ENCODE measurements at regions not wholly inside any gene's neighbourhood (a gene's known extent, or its start where the extent isn't known, plus 50 kb on each side); places are given as distances from the start of the nearest gene placed in this dataset.
"Not testable (repeated sequence)": the region's sequence is repeated elsewhere in the genome, so short reads cannot be mapped to it uniquely, and the experiment has no call there.

GRCh38 chr14:106083082-106083481 is 556.7 kb downstream of the TMEM121 start:
- DNase-seq, result no peak
- TF ChIP-seq CTCF (IDR thresholded peaks at IDR 0.05), result no peak
- H3K4me1 Mint-ChIP-seq, result peaks cover 2% of the 10 kb centered on the region
- ChIA-PET POLR2A (no interaction called here), CTCF (no interaction called here)
- H3K9me3 Mint-ChIP-seq, result no peaks in the 10 kb centered on the region
- H3K27me3 Mint-ChIP-seq, result no peaks in the 10 kb centered on the region
- H3K4me3 Mint-ChIP-seq, result no peak overlapping the region
- no peak overlapping the region for H3K27ac Mint-ChIP-seq
- intact Hi-C loops (cut with micrococcal nuclease), result no loop called here
- no peaks in the 10 kb centered on the region for H3K36me3 Mint-ChIP-seq (ENCODE audit: low read depth)
- ATAC-seq (ENCODE audit: low read depth), result no peak

DNA sequence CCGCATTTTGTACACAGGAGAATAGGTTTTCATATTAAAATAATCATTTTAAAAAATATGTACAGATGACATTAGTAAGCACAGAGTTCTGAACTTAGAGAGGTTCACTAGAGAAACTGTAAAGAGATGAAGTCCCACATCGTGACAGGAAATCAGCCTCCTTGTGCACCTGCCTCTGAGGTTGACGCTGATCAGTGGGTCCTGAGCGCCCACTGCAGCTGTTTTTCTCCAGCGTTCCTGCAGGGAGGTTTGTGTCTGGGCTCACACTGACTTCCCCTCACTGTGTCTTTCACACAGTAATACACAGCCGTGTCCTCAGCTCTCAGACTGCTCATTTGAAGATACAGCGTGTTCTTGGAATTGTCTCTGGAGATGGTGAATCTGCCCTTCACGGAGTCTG is 561.5 kb downstream of the TMEM121 start:
- H3K9me3 Mint-ChIP-seq, result no peaks in the 10 kb centered on the region
- no peak for TF ChIP-seq CTCF (IDR thresholded peaks at IDR 0.05)
- no peak overlapping the region for H3K27ac Mint-ChIP-seq
- ChIA-PET CTCF (no interaction called here), POLR2A (no interaction called here)
- peaks cover 2% of the 10 kb centered on the region for H3K4me1 Mint-ChIP-seq
- no peaks in the 10 kb centered on the region for H3K36me3 Mint-ChIP-seq (ENCODE audit: low read depth)
- no peak for ATAC-seq (ENCODE audit: low read depth)
- DNase-seq, result no peak
- intact Hi-C loops (cut with micrococcal nuclease), result no loop called here
- H3K27me3 Mint-ChIP-seq, result no peaks in the 10 kb centered on the region
- H3K4me3 Mint-ChIP-seq, result no peak overlapping the region

DNA sequence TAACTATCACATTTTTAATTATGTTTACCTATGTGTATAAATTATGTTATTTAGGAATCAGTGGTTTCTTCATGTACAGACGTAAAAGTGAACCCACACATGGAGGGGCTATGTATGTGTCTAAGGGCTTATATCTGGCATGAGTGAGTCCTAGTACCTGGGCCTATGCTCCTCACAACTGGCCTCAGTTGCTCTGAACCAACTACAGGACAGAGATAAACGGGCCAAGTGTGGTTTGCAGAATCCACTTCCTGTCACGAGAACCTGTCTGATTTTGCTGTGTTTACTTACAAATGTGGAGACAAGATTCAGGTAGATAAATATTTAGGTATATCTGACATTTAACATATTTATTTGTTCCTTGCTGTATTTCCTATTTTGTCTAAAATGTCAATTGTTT is 562.5 kb downstream of the TMEM121 start:
- H3K4me1 Mint-ChIP-seq; ATAC-seq (ENCODE audit: low read depth); H3K36me3 Mint-ChIP-seq (ENCODE audit: low read depth); CTCF ChIA-PET; intact Hi-C loops (cut with micrococcal nuclease); DNase-seq; H3K4me3 Mint-ChIP-seq; POLR2A ChIA-PET; H3K27me3 Mint-ChIP-seq; H3K27ac Mint-ChIP-seq; H3K9me3 Mint-ChIP-seq: not testable (repeated sequence)

DNA sequence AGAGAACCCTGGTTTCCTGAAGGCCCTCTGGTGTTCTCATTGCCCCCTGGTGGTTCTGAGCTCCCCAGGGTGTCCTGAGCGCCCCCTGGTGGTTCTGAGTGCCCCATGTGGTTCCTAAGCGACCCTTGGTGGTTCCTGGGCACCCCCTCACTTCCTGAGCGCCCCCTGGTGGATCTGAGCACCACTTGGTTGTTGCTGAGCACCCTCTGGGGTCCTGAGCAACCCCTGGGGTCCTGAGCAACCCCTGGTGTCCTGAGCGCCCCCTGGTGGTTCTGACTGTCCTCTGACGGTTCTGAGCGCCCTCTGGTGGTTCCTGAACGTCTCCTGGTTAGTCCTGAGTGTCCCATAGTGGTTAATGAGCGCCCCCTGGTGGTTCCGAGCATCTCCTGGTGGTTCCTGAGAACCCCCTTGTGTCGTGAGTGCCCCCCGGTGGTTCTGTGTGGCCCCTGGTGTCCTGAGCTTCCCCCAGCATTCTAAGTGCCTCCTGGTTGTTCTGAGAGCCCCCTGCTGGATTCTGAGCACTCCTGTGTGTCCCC is 568.3 kb downstream of the TMEM121 start:
- ChIA-PET POLR2A (interaction anchor here (0.6 kb wide), 1 partner anchor 448 kb away, joined by 4 read pairs; no protein-coding TSS in a partner anchor), CTCF (interaction anchor here (0.6 kb wide), 1 partner anchor 235 kb away, joined by 3 read pairs; no protein-coding TSS in a partner anchor)
- DNase-seq, result peak; percentile 19
- H3K27ac Mint-ChIP-seq, result no peak overlapping the region
- intact Hi-C loops (cut with micrococcal nuclease), result no loop called here
- peak; percentile 62 for ATAC-seq (ENCODE audit: low read depth)
- no peaks in the 10 kb centered on the region for H3K27me3 Mint-ChIP-seq
- no peak for TF ChIP-seq CTCF (IDR thresholded peaks at IDR 0.05)
- no peak overlapping the region for H3K4me3 Mint-ChIP-seq
- no peaks in the 10 kb centered on the region for H3K4me1 Mint-ChIP-seq
- no peaks in the 10 kb centered on the region for H3K36me3 Mint-ChIP-seq (ENCODE audit: low read depth)
- no peaks in the 10 kb centered on the region for H3K9me3 Mint-ChIP-seq

DNA sequence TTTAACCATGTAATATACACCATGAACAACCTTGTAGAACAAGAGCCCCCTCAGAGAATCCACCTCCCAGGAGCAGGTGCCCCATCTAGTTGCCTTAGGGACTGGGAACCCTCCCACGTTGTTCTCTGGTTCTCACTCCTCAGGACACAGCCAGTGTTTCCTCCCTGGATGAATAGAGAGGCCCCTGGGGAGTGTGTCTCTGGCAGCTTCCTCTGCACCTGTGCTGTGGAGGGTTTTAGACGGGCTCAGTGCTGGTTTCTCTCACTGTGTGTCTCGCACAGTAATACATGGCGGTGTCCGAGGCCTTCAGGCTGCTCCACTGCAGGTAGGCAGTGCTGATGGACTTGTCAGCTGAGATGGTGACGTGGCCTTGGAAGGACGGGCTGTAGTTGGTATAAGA is 581.3 kb downstream of the TMEM121 start:
- TF ChIP-seq CTCF (IDR thresholded peaks at IDR 0.05), result no peak
- no peak for DNase-seq
- Mint-ChIP-seq H3K36me3 (ENCODE audit: low read depth) (no peaks in the 10 kb centered on the region), H3K27me3 (no peaks in the 10 kb centered on the region), H3K27ac (no peak overlapping the region), H3K4me1 (no peaks in the 10 kb centered on the region), H3K4me3 (peak overlapping the region; percentile 28), H3K9me3 (no peaks in the 10 kb centered on the region)
- ChIA-PET CTCF (no interaction called here), POLR2A (no interaction called here)
- no peak for ATAC-seq (ENCODE audit: low read depth)
- intact Hi-C loops (cut with micrococcal nuclease), result no loop called here

GRCh38 chr14:106109337-106109736 is 583.0 kb downstream of the TMEM121 start:
- intact Hi-C loops (cut with micrococcal nuclease), result no loop called here
- H3K27me3 Mint-ChIP-seq, result no peaks in the 10 kb centered on the region
- CTCF ChIA-PET, result no interaction called here

More at GRCh38 chr14:106109337-106109736, 583.0 kb downstream of the TMEM121 start:
- TF ChIP-seq CTCF (IDR thresholded peaks at IDR 0.05), result no peak
- Mint-ChIP-seq H3K27ac (no peak overlapping the region), H3K4me3 (no peak overlapping the region), H3K4me1 (no peaks in the 10 kb centered on the region), H3K36me3 (ENCODE audit: low read depth) (no peaks in the 10 kb centered on the region), H3K9me3 (no peaks in the 10 kb centered on the region)
- no peak for DNase-seq
- POLR2A ChIA-PET, result no interaction called here
- no peak for ATAC-seq (ENCODE audit: low read depth)
